GM12878 (cell line): ENCODE measurements at regions not wholly inside any gene's neighbourhood (a gene's known extent, or its start where the extent isn't known, plus 50 kb on each side); places are given as distances from the start of the nearest gene placed in this dataset.

Source experiments
- ATAC-seq: fragments of 200-7000 bp; cut with Tn5 transposase; 3 replicates; pipeline ENCODE4 v1.9.1; 2020; ENCODE audit warnings: mild to moderate bottlenecking, moderate library complexity
- BruUV-seq: library from RNA; stranded (reverse); fragments of 400-500 nt; replicated peaks from 2 replicates; lab custom pipeline; 2021; lab: Mats Ljungman, UMichigan
- CTCF ChIA-PET: fragments of 300-600 bp; sonication (Branson Sonifier 250); formaldehyde crosslinking; extraction: SDS; loops from one replicate; lab custom pipeline; 2021; ENCODE audit warnings: inconsistent platforms; lab: Yijun Ruan, JAX
- POLR2A ChIA-PET: fragments of 350-600 bp; formaldehyde crosslinking; extraction: SDS; loops from one replicate; lab custom pipeline; 2021; ENCODE audit warnings: inconsistent platforms; lab: Charles Lee
- RAD21 ChIA-PET: fragments of 300-600 bp; sonication (Branson Sonifier 250); formaldehyde crosslinking; loops from one replicate; lab custom pipeline; 2023; ENCODE audit warnings: antibody characterized with exemption; ENCODE audit not compliant: unreplicated experiment; lab: Charles Lee
- SMC1A ChIA-PET: fragments of 300-600 bp; sonication (Branson Sonifier 250); formaldehyde crosslinking; loops from one replicate; lab custom pipeline; 2023; ENCODE audit not compliant: unreplicated experiment, uncharacterized antibody; lab: Charles Lee
- DNase-seq: peaks from one replicate; pipeline ENCODE4 v3.0.0-alpha.2; 2011; ENCODE audit warnings: low read depth, low spot score
- FAIRE-seq: peaks from 3 replicates; lab custom pipeline; 2011; peaks lifted over from hg19 to GRCh38; lab: Jason Lieb, UNC
- H2AFZ ChIP-seq: 2 replicates; pipeline ENCODE4 v1.6.0; 2011; ENCODE audit warnings: low read depth, low read length, control low read depth; ENCODE audit not compliant: control insufficient read depth
- H3K27ac ChIP-seq: 2 replicates; pipeline ENCODE4 v1.5.1; 2011; ENCODE audit warnings: control low read depth; ENCODE audit not compliant: control insufficient read depth, insufficient read depth
- H3K27me3 ChIP-seq, 2 experiments: replicated peaks in 1 of 2; 2 replicates each; pipeline versions ENCODE4 v1.6.0 to v1.6.1; 2011; ENCODE audit warnings: low read length in 1 of 2; ENCODE audit not compliant: control insufficient read depth in 2 of 2, insufficient read depth in 2 of 2
- H3K36me3 ChIP-seq, 2 experiments: 2 replicates each; pipeline ENCODE4 v1.5.1; 2011; ENCODE audit warnings: low read length in 1 of 2; ENCODE audit not compliant: control insufficient read depth in 2 of 2, insufficient read depth in 2 of 2
- H3K4me1 ChIP-seq: 2 replicates; pipeline ENCODE4 v1.6.1; 2011; ENCODE audit warnings: mild to moderate bottlenecking, low read length, moderate library complexity, mixed read lengths; ENCODE audit not compliant: control insufficient read depth, insufficient read depth
- H3K4me2 ChIP-seq: 2 replicates; pipeline ENCODE4 v1.6.0; 2011; ENCODE audit warnings: control low read depth; ENCODE audit not compliant: control insufficient read depth, insufficient read depth
- H3K4me3 ChIP-seq: fragments of 200-600 bp; sonication (generic); 2 replicates; pipeline ENCODE4 v1.5.1; 2016
- H3K79me2 ChIP-seq: 2 replicates; pipeline ENCODE4 v1.6.0; 2011; ENCODE audit warnings: low read length; ENCODE audit not compliant: control insufficient read depth, insufficient read depth
- H3K9ac ChIP-seq: 2 replicates; pipeline ENCODE4 v1.8.0; 2011; ENCODE audit warnings: low read length, control low read depth, mixed read lengths; ENCODE audit not compliant: control insufficient read depth, insufficient read depth
- H3K9me3 ChIP-seq: replicated peaks from 3 replicates; pipeline ENCODE4 v1.5.1; 2011; ENCODE audit warnings: mild to moderate bottlenecking, low read length; ENCODE audit not compliant: control insufficient read depth, insufficient read depth
- H4K20me1 ChIP-seq: 2 replicates; pipeline ENCODE4 v1.6.0; 2011; ENCODE audit not compliant: control insufficient read depth, insufficient read depth
- CREB1 ChIP-seq: IDR thresholded peaks from 2 replicates; pipeline ENCODE4 v1.6.1; 2012; ENCODE audit warnings: low read depth, mild to moderate bottlenecking, inconsistent platforms
- EZH2 ChIP-seq: IDR thresholded peaks from 2 replicates; pipeline ENCODE4 v1.6.1; 2012; ENCODE audit warnings: low read depth, mild to moderate bottlenecking, control low read depth, inconsistent platforms, low read length, borderline replicate concordance; ENCODE audit not compliant: control insufficient read depth
- IRF4 ChIP-seq: IDR thresholded peaks from 2 replicates; pipeline ENCODE4 v1.6.1; 2011; ENCODE audit warnings: low read depth, low read length
- WGBS: methylation state at CpG from one replicate; pipeline ENCODE4 v1.1.6; 2016; ENCODE audit warnings: low lambda C conversion rate; ENCODE audit not compliant: insufficient replicate concordance, insufficient coverage; ENCODE audit errors: missing lambda C conversion rate; 5-methylcytosine and 5-hydroxymethylcytosine counted together
- in situ Hi-C: fragments of 300-500 bp; cut with MboI; formaldehyde crosslinking; loops from 9 replicates; pipeline ENCODE4 v1.14.3; 2018; ENCODE audit warnings: mixed read lengths
- intact Hi-C: fragments of 100-400 bp; cut with micrococcal nuclease; formaldehyde crosslinking; loops from one replicate; pipeline ENCODE4 v1.14.2; 2022; ENCODE audit not compliant: unreplicated experiment

- ChIA-PET POLR2A (no interaction called here), RAD21 (no interaction called here), CTCF (interaction anchor here (2.6 to 3.4 kb wide), 2 partner anchors 21 kb away, joined by 9 to 11 read pairs; no protein-coding TSS in a partner anchor), SMC1A (no interaction called here)
- 65% methylated on average over 3 of the region's 3 CpGs for WGBS
- DNase-seq (no peak), FAIRE-seq (no peak), ATAC-seq (no peak)
- Histone ChIP-seq H4K20me1 (no peaks in the 10 kb centered on the region), H3K4me3 (no peak overlapping the region), H3K4me2 (no peak overlapping the region), H3K79me2 (no peaks in the 10 kb centered on the region), H3K9me3 (no peaks in the 10 kb centered on the region), H3K4me1 (no peaks in the 10 kb centered on the region), H3K9ac (no peak overlapping the region), H3K27ac (no peak overlapping the region), H2AFZ (no peak overlapping the region), H3K36me3 (no peaks in the 10 kb centered on the region), H3K27me3 (no peaks in the 10 kb centered on the region)
- intact Hi-C loops (no loop called here), in situ Hi-C loops (no loop called here)
- BruUV-seq, result no TSS peak
- TF ChIP-seq CREB1, result no peak
These were observed 67.3 kb upstream of the STK32A start for GRCh38 chr5:147167529-147167928.

GRCh38 chr5:147168578-147169327 lies 66.1 kb upstream of the STK32A start:
- Histone ChIP-seq H3K9ac (no peak overlapping the region), H4K20me1 (no peaks in the 10 kb centered on the region), H3K27ac (no peak overlapping the region), H3K4me1 (no peaks in the 10 kb centered on the region), H3K27me3 (no peaks in the 10 kb centered on the region), H3K4me2 (no peak overlapping the region), H3K9me3 (no peaks in the 10 kb centered on the region), H2AFZ (no peak overlapping the region), H3K4me3 (no peak overlapping the region), H3K79me2 (no peaks in the 10 kb centered on the region), H3K36me3 (no peaks in the 10 kb centered on the region)
- in situ Hi-C loops (no loop called here), intact Hi-C loops (no loop called here)
- RAD21 ChIA-PET, result interaction anchor here (1.0 kb wide), 1 partner anchor 20 kb away, joined by 4 read pairs; no protein-coding TSS in a partner anchor
- 0% methylated on average over 4 of the region's 4 CpGs for WGBS
- no TSS peak for BruUV-seq
- POLR2A ChIA-PET, result no interaction called here
- DNase-seq, result no peak
- TF ChIP-seq EZH2 (no peak), IRF4 (no peak)
- SMC1A ChIA-PET, result no interaction called here
- no peak for ATAC-seq
- no peak for FAIRE-seq
- CTCF ChIA-PET, result interaction anchor here (1.3 to 2.6 kb wide), 2 partner anchors 20 to 68 kb away, joined by 3 to 9 read pairs; no protein-coding TSS in a partner anchor
